Duodenal mucosa (tissue), 2 donors: ENCODE measurements at regions not wholly inside any gene's neighbourhood (a gene's known extent, or its start where the extent isn't known, plus 50 kb on each side); places are given as distances from the start of the nearest gene placed in this dataset.

ENCODE experiments used
- H3K27ac ChIP-seq: one replicate; pipeline ENCODE4 v1.7.0; 2013; ENCODE audit warnings: low read depth, low read length
- H3K27me3 ChIP-seq, 2 donors: one replicate each; pipeline ENCODE4 v1.7.0; 2013; ENCODE audit warnings: low read length in 2 of 2, control low read depth in 1 of 2; ENCODE audit not compliant: insufficient read depth in 2 of 2, control insufficient read depth in 1 of 2
- H3K36me3 ChIP-seq, 2 donors: one replicate each; pipeline ENCODE4 v1.7.0; 2013; ENCODE audit warnings: low read length in 2 of 2, control low read depth in 1 of 2; ENCODE audit not compliant: insufficient read depth in 2 of 2, control insufficient read depth in 1 of 2
- H3K4me1 ChIP-seq, 2 donors: one replicate each; pipeline ENCODE4 v1.7.0; 2013; ENCODE audit warnings: low read length in 2 of 2, control low read depth in 1 of 2; ENCODE audit not compliant: insufficient read depth in 2 of 2, control insufficient read depth in 1 of 2
- H3K4me3 ChIP-seq, 2 donors: one replicate each; pipeline ENCODE4 v1.7.0; 2013; ENCODE audit warnings: low read length in 2 of 2, low read depth in 1 of 2
- H3K9ac ChIP-seq, 2 donors: one replicate each; pipeline ENCODE4 v1.7.0; 2013; ENCODE audit warnings: low read length in 2 of 2, low read depth in 1 of 2
- H3K9me3 ChIP-seq, 2 donors: one replicate each; pipeline ENCODE4 v1.7.0; 2013; ENCODE audit warnings: low read length in 2 of 2, control low read depth in 1 of 2; ENCODE audit not compliant: control insufficient read depth in 1 of 2

DNA sequence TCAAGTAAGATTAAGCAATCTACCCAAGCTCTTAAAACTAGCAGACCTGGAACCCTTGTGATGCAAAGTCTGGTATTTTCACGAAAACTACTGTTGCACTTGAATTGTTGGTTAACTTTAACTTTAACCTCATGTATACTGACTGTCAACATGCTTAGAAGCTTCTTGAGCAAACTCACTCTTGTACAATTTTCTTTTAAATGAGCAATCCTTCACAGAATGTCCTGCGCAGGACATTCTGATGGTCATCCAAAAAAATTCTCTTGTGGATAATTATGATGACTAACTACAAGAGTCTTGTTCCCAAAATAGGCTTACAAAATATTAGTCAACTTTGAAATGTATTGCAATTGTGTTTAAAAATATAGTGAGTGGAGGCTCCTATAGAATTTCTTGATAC lies 54.0 kb upstream of the PDE3A start:
- no peaks in the 10 kb centered on the region for H3K36me3 ChIP-seq
- H3K4me1 ChIP-seq = no peaks in the 10 kb centered on the region
- no peak overlapping the region for H3K4me3 ChIP-seq
- no peak overlapping the region for H3K9ac ChIP-seq
- no peak overlapping the region for H3K27ac ChIP-seq
- H3K9me3 ChIP-seq = no peaks in the 10 kb centered on the region
- H3K27me3 ChIP-seq = no peaks in the 10 kb centered on the region

DNA sequence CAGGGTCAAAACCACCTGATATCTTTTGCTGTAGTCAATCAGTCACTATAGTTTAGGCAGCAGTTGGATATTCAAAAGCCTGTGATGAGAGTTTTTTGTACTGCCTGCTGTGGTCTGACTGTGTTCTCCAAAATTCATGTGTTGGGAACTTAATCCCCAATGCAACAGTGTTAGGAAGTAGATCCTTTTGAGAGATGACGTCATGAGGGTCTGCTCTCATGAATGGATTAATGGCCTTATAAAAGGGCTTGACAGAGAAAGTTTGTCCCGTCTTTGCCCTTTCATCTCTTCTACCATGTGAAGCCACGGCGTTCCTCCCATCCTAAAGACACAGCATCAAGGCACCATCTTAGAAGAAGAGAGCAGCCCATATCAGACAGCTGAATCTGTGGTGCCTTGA lies 50.8 kb upstream of the PDE3A start:
- Histone ChIP-seq H3K27ac (no peak overlapping the region), H3K27me3 (no peaks in the 10 kb centered on the region), H3K9me3 (no peaks in the 10 kb centered on the region), H3K9ac (no peak overlapping the region), H3K4me3 (no peak overlapping the region), H3K4me1 (no peaks in the 10 kb centered on the region), H3K36me3 (no peaks in the 10 kb centered on the region)
